GM12891 (cell line): ENCODE measurements at regions not wholly inside any gene's neighbourhood (a gene's known extent, or its start where the extent isn't known, plus 50 kb on each side); places are given as distances from the start of the nearest gene placed in this dataset.

Experiments used
- POLR2A ChIP-seq: IDR thresholded peaks from 2 replicates; pipeline ENCODE4 v1.6.1; 2011; ENCODE audit warnings: low read depth, low read length, control low read depth
- POLR2AphosphoS5 ChIP-seq: IDR thresholded peaks from 2 replicates; pipeline ENCODE4 v1.6.1; 2011; ENCODE audit warnings: low read depth, low read length, control low read depth

GRCh38 chrX:78452356-78452755 lies 124.9 kb upstream of the CYSLTR1 start:
- TF ChIP-seq POLR2A (no peak), POLR2AphosphoS5 (no peak)
